Stomach (tissue), 8 donors: ENCODE measurements at regions not wholly inside any gene's neighbourhood (a gene's known extent, or its start where the extent isn't known, plus 50 kb on each side); places are given as distances from the start of the nearest gene placed in this dataset.
A peak's percentile ranks its signal among the peaks of the same experiment; 100 is the strongest.

Source experiments
- DNase-seq, 2 donors: peaks; one replicate each; pipeline versions ENCODE4 v3.0.0 to v3.0.0-alpha.2; 2013 to 2019
- H3K27ac ChIP-seq, 5 donors: fragments of 200-600 bp in 4 of 5; sonication (generic) in 4 of 5; one replicate each; pipeline ENCODE4 v1.5.1; 2013 to 2019; ENCODE audit warnings: mild to moderate bottlenecking in 1 of 5, moderate library complexity in 1 of 5
- H3K27me3 ChIP-seq, 3 donors: fragments of 200-600 bp; sonication (generic); one replicate each; pipeline ENCODE4 v1.5.1; 2017 to 2019; ENCODE audit warnings: mixed run types in 1 of 3
- H3K36me3 ChIP-seq, 4 donors: fragments of 200-600 bp; sonication (generic); 1 replicate in 3 of 4; 2 replicates in 1 of 4; pipeline ENCODE4 v1.5.1; 2016 to 2019
- H3K4me1 ChIP-seq, 4 donors: fragments of 200-600 bp; sonication (generic); one replicate each; pipeline ENCODE4 v1.5.1; 2016 to 2019
- H3K4me3 ChIP-seq, 4 donors: fragments of 200-600 bp; sonication (generic) in 3 of 4; one replicate each; pipeline ENCODE4 v1.5.1; 2016 to 2019; ENCODE audit warnings: mild to moderate bottlenecking in 1 of 4
- H3K9me3 ChIP-seq, 4 donors: fragments of 200-600 bp; sonication (generic); one replicate each; pipeline ENCODE4 v1.5.1; 2016 to 2019
- EP300 ChIP-seq: sonication (generic); formaldehyde crosslinking; IDR thresholded peaks from one replicate; pipeline ENCODE4 v1.6.1; 2017; ENCODE audit warnings: antibody characterized with exemption
- POLR2A ChIP-seq, 4 donors: fragments of 450-650 bp; IDR thresholded peaks; one replicate each; pipeline ENCODE4 v1.6.1; 2016; ENCODE audit warnings: antibody characterized with exemption in 4 of 4, control low read depth in 2 of 4, mild to moderate bottlenecking in 1 of 4, moderate library complexity in 1 of 4
- POLR2AphosphoS5 ChIP-seq, 3 donors: sonication (generic); formaldehyde crosslinking; IDR thresholded peaks; one replicate each; pipeline ENCODE4 v1.6.1; 2016; ENCODE audit warnings: antibody characterized with exemption in 3 of 3
- WGBS, 5 donors: extraction: QIAGEN DNeasy Blood & Tissue Kit in 3 of 5; methylation state at CpG; one replicate each; pipeline versions ENCODE4 v1.1.5 to v1.1.7; 2013 to 2018; 5-methylcytosine and 5-hydroxymethylcytosine counted together
- intact Hi-C: fragments of 100-400 bp; cut with DNase I; formaldehyde crosslinking; loops from one replicate; pipeline ENCODE4 v1.15.1; 2023; ENCODE audit warnings: low total_unique reads
- TF ChIP-seq, protein P1 (sequence below), 7 experiments: fragments of 450-650 bp in 4 of 7; fragments of 200-600 bp in 3 of 7; sonication (generic) in 3 of 7; IDR thresholded peaks; one replicate each; pipeline ENCODE4 v1.5.1; 2016 to 2019; ENCODE audit warnings: antibody characterized with exemption in 7 of 7, control low read depth in 2 of 7, mild to moderate bottlenecking in 1 of 7
- donor health status: healthy with polysubstance abuse.
- donor health status: Bipolar disorder and iron deficiency.
- donor health status: healthy.

GRCh38 chr12:42790761-42791151, 201.2 kb upstream of the PRICKLE1 start:
- Histone ChIP-seq H3K36me3 (no peaks in the 10 kb centered on the region), H3K9me3 (no peaks in the 10 kb centered on the region), H3K27me3 (no peaks in the 10 kb centered on the region), H3K4me3 (no peak overlapping the region), H3K27ac (peak overlapping the region in 1 of 5 donors; percentile 35), H3K4me1 (peaks cover 0 to 24% (median 15%) of the 10 kb centered on the region in 4 donors)
- intact Hi-C loops: no loop called here
- TF ChIP-seq POLR2AphosphoS5 (IDR thresholded peaks at IDR 0.05): no peak
- TF ChIP-seq, protein P1, sequence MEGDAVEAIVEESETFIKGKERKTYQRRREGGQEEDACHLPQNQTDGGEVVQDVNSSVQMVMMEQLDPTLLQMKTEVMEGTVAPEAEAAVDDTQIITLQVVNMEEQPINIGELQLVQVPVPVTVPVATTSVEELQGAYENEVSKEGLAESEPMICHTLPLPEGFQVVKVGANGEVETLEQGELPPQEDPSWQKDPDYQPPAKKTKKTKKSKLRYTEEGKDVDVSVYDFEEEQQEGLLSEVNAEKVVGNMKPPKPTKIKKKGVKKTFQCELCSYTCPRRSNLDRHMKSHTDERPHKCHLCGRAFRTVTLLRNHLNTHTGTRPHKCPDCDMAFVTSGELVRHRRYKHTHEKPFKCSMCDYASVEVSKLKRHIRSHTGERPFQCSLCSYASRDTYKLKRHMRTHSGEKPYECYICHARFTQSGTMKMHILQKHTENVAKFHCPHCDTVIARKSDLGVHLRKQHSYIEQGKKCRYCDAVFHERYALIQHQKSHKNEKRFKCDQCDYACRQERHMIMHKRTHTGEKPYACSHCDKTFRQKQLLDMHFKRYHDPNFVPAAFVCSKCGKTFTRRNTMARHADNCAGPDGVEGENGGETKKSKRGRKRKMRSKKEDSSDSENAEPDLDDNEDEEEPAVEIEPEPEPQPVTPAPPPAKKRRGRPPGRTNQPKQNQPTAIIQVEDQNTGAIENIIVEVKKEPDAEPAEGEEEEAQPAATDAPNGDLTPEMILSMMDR (IDR thresholded peaks at IDR 0.05): no peak
- TF ChIP-seq POLR2A (IDR thresholded peaks at IDR 0.05): no peak
- TF ChIP-seq EP300: no peak
- DNase-seq: peak in 1 of 2 donors; percentile 50

DNA sequence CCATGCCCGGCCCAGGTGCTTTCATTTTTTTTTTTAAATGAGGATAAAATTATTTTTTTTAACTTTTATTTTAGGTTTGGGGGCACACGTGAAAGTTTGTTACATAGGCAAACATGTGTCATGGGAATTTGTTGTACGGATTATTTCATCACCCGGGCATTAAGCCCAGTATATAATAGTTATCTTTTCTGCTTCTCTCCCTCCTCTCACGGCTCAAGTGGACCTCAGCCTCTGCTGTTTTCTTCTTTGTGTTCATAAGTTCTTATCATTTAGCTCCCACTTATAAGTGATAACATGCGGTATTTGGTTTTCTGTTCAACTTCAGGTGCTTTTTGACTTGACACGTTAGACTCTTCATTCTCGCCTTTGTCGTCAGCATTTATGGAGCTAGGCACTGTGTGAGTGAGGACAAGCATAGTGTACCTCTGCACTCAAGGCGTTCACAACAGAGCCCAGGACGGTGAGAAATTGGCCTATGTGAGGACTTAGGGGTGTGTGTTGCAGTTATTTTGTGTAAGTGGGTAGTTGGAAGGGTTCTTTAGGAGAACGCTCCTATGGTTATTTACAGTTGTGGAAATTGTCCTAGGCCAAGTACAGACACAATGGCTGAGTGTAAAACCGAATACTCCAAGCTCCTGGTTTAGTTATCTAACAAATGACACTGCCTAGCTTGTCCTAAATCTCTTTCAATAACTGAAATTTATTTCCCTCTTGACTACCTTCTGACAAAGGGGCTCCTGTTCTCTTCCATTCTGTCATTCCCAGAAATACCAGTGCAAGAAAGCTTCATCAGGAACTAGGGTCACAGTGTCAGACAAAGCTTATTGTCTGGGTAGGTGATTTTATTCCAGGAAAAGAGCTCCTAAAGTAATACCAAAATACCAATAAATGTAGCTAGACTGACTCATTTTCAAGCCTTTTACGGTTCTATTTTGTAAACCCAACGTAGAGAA, 200.5 kb upstream of the PRICKLE1 start:
- 38 to 62% (median 55%) methylated on average over 15 of the region's 15 CpGs for WGBS, 5 donors
- no peaks in the 10 kb centered on the region for H3K27me3 ChIP-seq
- H3K4me1 ChIP-seq: peaks cover 0 to 24% (median 15%) of the 10 kb centered on the region in 4 donors
- peak overlapping the region in 1 of 5 donors; percentile 35 for H3K27ac ChIP-seq
- no peak overlapping the region for H3K4me3 ChIP-seq
- TF ChIP-seq, protein P1 (IDR thresholded peaks at IDR 0.05): no peak
- TF ChIP-seq EP300 (no peak), POLR2A (IDR thresholded peaks at IDR 0.05) (no peak), POLR2AphosphoS5 (IDR thresholded peaks at IDR 0.05) (no peak)
- H3K9me3 ChIP-seq: no peaks in the 10 kb centered on the region
- no peaks in the 10 kb centered on the region for H3K36me3 ChIP-seq
- intact Hi-C loops: no loop called here
- DNase-seq: no peak

DNA sequence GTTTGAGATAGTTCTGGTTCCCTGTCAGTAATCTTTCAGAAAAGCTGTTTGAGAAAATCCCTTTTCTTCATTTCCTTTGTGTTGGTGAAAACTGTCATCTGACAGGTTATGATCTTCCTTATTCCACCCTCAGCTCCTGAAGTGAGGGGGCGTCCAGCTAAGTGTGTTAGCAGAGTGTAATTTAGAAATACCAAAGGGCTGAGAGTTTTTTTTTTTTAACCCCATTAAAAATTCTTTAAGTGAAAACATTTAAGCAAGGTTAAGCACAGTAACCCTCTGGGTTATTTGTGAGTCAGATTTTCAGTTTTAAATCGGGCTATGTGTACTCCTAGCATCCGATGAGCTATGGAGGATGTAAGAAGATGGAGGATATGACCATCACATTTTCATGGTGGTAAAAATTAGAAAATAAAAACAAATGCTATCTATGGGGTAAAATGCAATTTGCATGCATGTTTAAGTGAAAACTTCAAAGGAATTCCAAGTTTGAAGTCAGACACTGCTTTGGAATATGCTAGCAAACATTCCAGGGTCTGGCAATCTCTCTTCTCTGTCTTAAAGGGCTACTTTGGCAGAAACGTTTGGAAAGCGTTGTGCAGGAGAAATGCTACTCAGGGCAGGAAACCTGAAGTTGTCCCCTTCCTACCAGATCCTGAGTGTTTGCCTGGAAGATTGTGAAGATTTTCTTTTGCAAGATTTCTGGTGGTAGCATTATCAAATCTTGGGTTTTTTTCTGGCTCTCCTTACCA, 197.0 kb upstream of the PRICKLE1 start:
- no peak overlapping the region for H3K27ac ChIP-seq
- no peak overlapping the region for H3K4me3 ChIP-seq
- peaks cover 0 to 20% (median 15%) of the 10 kb centered on the region in 4 donors for H3K4me1 ChIP-seq
- H3K9me3 ChIP-seq: no peaks in the 10 kb centered on the region
- TF ChIP-seq POLR2A (IDR thresholded peaks at IDR 0.05) (no peak), POLR2AphosphoS5 (IDR thresholded peaks at IDR 0.05) (no peak), EP300 (no peak)
- TF ChIP-seq, protein P1 (IDR thresholded peaks at IDR 0.05): no peak
- intact Hi-C loops: no loop called here
- H3K36me3 ChIP-seq: no peaks in the 10 kb centered on the region
- no peak for DNase-seq
- no peaks in the 10 kb centered on the region for H3K27me3 ChIP-seq
- WGBS, 5 donors: 59 to 75% (median 67%) methylated on average over 5 of the region's 5 CpGs

DNA sequence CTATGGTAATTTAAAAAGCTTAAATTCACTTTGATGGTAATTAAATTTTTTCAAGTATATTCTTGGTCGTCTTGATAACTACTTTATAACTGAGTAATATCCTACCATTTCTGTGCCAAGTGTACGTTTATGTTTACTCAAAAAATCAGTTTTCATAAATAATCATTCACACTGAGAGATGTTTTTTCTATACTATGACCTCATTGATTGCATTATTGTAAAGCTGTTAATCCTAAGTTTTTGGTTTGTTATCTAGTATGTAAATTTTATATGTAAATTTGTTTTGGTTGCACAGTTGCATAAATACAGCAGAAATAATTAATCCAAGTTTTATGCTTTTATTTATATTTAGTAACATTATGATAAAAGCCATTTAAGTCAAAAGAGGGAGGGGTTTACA, 196.4 kb upstream of the PRICKLE1 start:
- intact Hi-C loops: no loop called here
- Histone ChIP-seq H3K36me3 (no peaks in the 10 kb centered on the region), H3K4me3 (no peak overlapping the region), H3K27ac (no peak overlapping the region), H3K9me3 (no peaks in the 10 kb centered on the region), H3K4me1 (peaks cover 0 to 14% (median 10%) of the 10 kb centered on the region in 4 donors), H3K27me3 (no peaks in the 10 kb centered on the region)
- DNase-seq: no peak
- TF ChIP-seq EP300 (no peak), POLR2A (IDR thresholded peaks at IDR 0.05) (no peak), POLR2AphosphoS5 (IDR thresholded peaks at IDR 0.05) (no peak)
- TF ChIP-seq, protein P1 (IDR thresholded peaks at IDR 0.05): no peak
- 66 to 81% (median 71%) methylated on average over 2 of the region's 2 CpGs for WGBS, 5 donors
